HEK293 (cell line): ENCODE measurements at regions not wholly inside any gene's neighbourhood (a gene's known extent, or its start where the extent isn't known, plus 50 kb on each side); places are given as distances from the start of the nearest gene placed in this dataset.
"Not testable (repeated sequence)": the region's sequence is repeated elsewhere in the genome, so short reads cannot be mapped to it uniquely, and the experiment has no call there.

Experiments
- CTCF ChIA-PET: fragments of 350-600 bp; formaldehyde crosslinking; extraction: SDS; loops from one replicate; lab custom pipeline; 2021; ENCODE audit warnings: antibody characterized with exemption; lab: Yijun Ruan, JAX
- POLR2A ChIA-PET: fragments of 300-600 bp; formaldehyde crosslinking; extraction: SDS; loops from one replicate; lab custom pipeline; 2020; ENCODE audit warnings: antibody characterized with exemption, inconsistent platforms; lab: Yijun Ruan, JAX
- H3K27ac ChIP-seq: fragments of 200-500 bp; sonication (Bioruptor generic); 2 replicates; pipeline ENCODE4 v1.5.1; 2014; ENCODE audit warnings: low read depth, low read length, control low read depth, inconsistent platforms; ENCODE audit errors: extremely low read depth
- H3K36me3 ChIP-seq, 2 experiments: fragments of 200-500 bp in 1 of 2; sonication (Bioruptor generic) in 1 of 2; 1 replicate in 1 of 2; 2 replicates in 1 of 2; pipeline ENCODE4 v1.5.1; 2014 to 2017; ENCODE audit warnings: inconsistent platforms in 2 of 2, low read length in 2 of 2; ENCODE audit not compliant: control insufficient read depth in 2 of 2, insufficient read depth in 1 of 2
- H3K4me1 ChIP-seq: fragments of 200-500 bp; sonication (Bioruptor generic); 2 replicates; pipeline ENCODE4 v1.5.1; 2014; ENCODE audit warnings: mild to moderate bottlenecking, low read length, inconsistent platforms; ENCODE audit not compliant: control insufficient read depth, insufficient read depth
- H3K4me3 ChIP-seq: 2 replicates; pipeline ENCODE4 v1.5.1; 2011; ENCODE audit warnings: low read depth, mild to moderate bottlenecking, control low read depth, low read length, moderate library complexity
- H3K9me3 ChIP-seq: fragments of 200-500 bp; sonication (Bioruptor generic); 2 replicates; pipeline ENCODE4 v1.5.1; 2014; ENCODE audit warnings: low read depth, low read length, inconsistent platforms; ENCODE audit not compliant: control insufficient read depth, insufficient read depth
- HOXD13 ChIP-seq: sonication (generic); formaldehyde crosslinking; IDR thresholded peaks from 2 replicates; pipeline ENCODE4 v1.8.0; 2022; ENCODE audit warnings: missing genetic modification reagents, borderline replicate concordance
- KLF16 ChIP-seq: fragments of 450-650 bp; formaldehyde crosslinking; IDR thresholded peaks from 2 replicates; pipeline ENCODE4 v1.5.1; 2017; ENCODE audit warnings: missing biosample characterization, missing genetic modification characterization
- OVOL3 ChIP-seq: fragments of 450-650 bp; formaldehyde crosslinking; IDR thresholded peaks from 2 replicates; pipeline ENCODE4 v1.5.1; 2016; ENCODE audit warnings: missing biosample characterization, missing genetic modification characterization
- SCRT1 ChIP-seq: fragments of 450-650 bp; formaldehyde crosslinking; IDR thresholded peaks from 2 replicates; pipeline ENCODE4 v1.5.1; 2016; ENCODE audit warnings: missing biosample characterization, missing genetic modification characterization, borderline replicate concordance
- SETDB1 ChIP-seq: IDR thresholded peaks from one replicate; pipeline ENCODE4 v1.6.1; 2017; ENCODE audit warnings: mild to moderate bottlenecking, low read length, moderate library complexity, mixed read lengths; ENCODE audit not compliant: insufficient read length
- SP3 ChIP-seq: fragments of 450-650 bp; formaldehyde crosslinking; IDR thresholded peaks from 2 replicates; pipeline ENCODE4 v1.5.1; 2016; ENCODE audit warnings: missing biosample characterization, missing genetic modification characterization
- ZNF10 ChIP-seq: fragments of 450-650 bp; formaldehyde crosslinking; IDR thresholded peaks from 2 replicates; pipeline ENCODE4 v1.5.1; 2017; ENCODE audit warnings: missing biosample characterization, missing genetic modification characterization
- ZNF112 ChIP-seq: fragments of 450-650 bp; formaldehyde crosslinking; IDR thresholded peaks from 2 replicates; pipeline ENCODE4 v1.5.0; 2017; ENCODE audit warnings: missing biosample characterization, missing genetic modification characterization
- ZNF19 ChIP-seq: fragments of 450-650 bp; formaldehyde crosslinking; IDR thresholded peaks from 2 replicates; pipeline ENCODE4; 2016; ENCODE audit warnings: missing biosample characterization, missing genetic modification characterization, low read depth
- ZNF366 ChIP-seq: fragments of 450-650 bp; formaldehyde crosslinking; conservative IDR thresholded peaks from 2 replicates; pipeline ENCODE4 v1.5.1; 2016; ENCODE audit warnings: missing biosample characterization, missing genetic modification characterization
- ZNF48 ChIP-seq: fragments of 450-650 bp; formaldehyde crosslinking; IDR thresholded peaks from 2 replicates; pipeline ENCODE4 v1.5.1; 2016; ENCODE audit warnings: missing biosample characterization, missing genetic modification characterization
- ZNF510 ChIP-seq: fragments of 450-650 bp; formaldehyde crosslinking; IDR thresholded peaks from 2 replicates; pipeline ENCODE4 v1.5.1; 2018; ENCODE audit warnings: mild to moderate bottlenecking, missing genetic modification characterization, missing biosample characterization; ENCODE audit not compliant: insufficient replicate concordance
- ZNF530 ChIP-seq: fragments of 450-650 bp; formaldehyde crosslinking; IDR thresholded peaks from 2 replicates; pipeline ENCODE4 v1.5.1; 2016; ENCODE audit warnings: low read depth, missing biosample characterization, missing genetic modification characterization
- ZNF701 ChIP-seq: fragments of 450-650 bp; formaldehyde crosslinking; IDR thresholded peaks from 2 replicates; pipeline ENCODE4 v1.5.1; 2016; ENCODE audit warnings: missing biosample characterization, missing genetic modification characterization
- ZNF707 ChIP-seq: fragments of 450-650 bp; formaldehyde crosslinking; IDR thresholded peaks from 2 replicates; pipeline ENCODE4 v1.5.1; 2016; ENCODE audit warnings: missing biosample characterization, missing genetic modification characterization
- TF ChIP-seq, protein P1 (sequence below): fragments of 450-650 bp; formaldehyde crosslinking; IDR thresholded peaks from 2 replicates; pipeline ENCODE4 v1.5.1; 2017; ENCODE audit warnings: missing biosample characterization, missing genetic modification characterization
- TF ChIP-seq, protein P2 (sequence below): fragments of 450-650 bp; formaldehyde crosslinking; IDR thresholded peaks from 2 replicates; pipeline ENCODE4 v1.5.1; 2016; ENCODE audit warnings: missing biosample characterization, missing genetic modification characterization
- TF ChIP-seq, protein P3 (sequence below): fragments of 450-650 bp; formaldehyde crosslinking; IDR thresholded peaks from 2 replicates; pipeline ENCODE4 v1.5.1; 2016; ENCODE audit warnings: missing biosample characterization, missing genetic modification characterization

DNA sequence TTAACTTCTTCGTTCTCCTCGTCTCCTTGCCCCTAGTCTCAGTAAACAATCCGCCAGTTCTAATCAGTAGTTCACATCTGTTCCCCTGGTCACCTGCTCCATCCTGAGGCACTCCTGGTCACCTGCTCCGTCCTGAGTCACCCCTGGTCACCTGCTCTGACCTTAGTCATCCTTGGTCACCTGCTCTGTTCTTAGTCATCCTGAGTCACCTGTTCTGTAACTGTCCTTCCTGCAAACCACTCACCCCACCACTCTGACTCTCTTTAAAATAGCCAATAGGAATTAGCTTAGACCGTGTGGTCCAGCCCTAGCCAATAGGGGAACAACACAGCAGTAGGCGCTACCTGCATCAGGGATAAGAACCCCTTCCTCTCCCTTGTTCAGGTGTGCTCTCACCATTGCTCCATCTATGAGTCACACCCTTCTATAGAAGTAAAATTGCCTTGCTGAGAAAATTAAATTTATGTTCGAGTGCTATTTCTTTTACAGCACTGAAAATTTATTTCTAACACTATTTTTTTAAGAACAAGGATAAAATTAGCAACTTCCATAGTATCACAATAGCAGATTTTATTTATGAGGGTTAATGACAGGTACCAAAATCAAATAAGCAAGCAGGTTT is 237.6 kb upstream of the DIO3 start:
- H3K4me1 ChIP-seq, H3K27ac ChIP-seq, H3K9me3 ChIP-seq, CTCF ChIA-PET, H3K4me3 ChIP-seq, H3K36me3 ChIP-seq: not testable (repeated sequence)
- TF ChIP-seq ZNF366 (tag by site-specific recombination) (peak; percentile 41; the same call in 1 of the 2 replicates), SETDB1 (peak; percentile 95)
- TF ChIP-seq, all 188 proteins: peak for 2; not testable (repeated sequence) for 186
- POLR2A ChIA-PET = not testable (repeated sequence)

DNA sequence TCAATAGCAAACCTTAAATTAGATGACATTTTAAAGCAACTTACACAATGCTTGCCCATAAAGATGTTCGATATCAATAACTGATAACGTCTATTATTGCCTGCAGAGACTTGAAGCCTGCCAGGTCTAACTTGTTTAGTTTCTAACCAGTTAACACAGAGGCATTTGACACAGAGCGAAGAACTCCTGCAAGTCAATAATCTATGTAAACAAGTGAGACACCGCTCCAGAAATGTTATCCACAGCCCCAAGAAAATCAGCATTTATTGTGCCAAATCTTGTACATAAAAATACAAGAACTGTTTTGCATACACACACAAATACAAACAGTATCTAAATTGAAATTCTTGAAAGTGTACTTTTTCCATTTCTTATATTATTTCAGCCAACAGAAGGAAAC is 236.0 kb upstream of the DIO3 start:
- Histone ChIP-seq H3K36me3 (no peaks in the 10 kb centered on the region), H3K27ac (no peak overlapping the region)
- TF ChIP-seq ZNF530 (tag by site-specific recombination) (no peak), ZNF510 (tag by site-specific recombination) (no peak), SCRT1 (tag by site-specific recombination) (no peak), ZNF19 (tag by site-specific recombination) (no peak), ZNF10 (tag by site-specific recombination) (no peak), OVOL3 (tag by site-specific recombination) (no peak)
- TF ChIP-seq, protein P1, sequence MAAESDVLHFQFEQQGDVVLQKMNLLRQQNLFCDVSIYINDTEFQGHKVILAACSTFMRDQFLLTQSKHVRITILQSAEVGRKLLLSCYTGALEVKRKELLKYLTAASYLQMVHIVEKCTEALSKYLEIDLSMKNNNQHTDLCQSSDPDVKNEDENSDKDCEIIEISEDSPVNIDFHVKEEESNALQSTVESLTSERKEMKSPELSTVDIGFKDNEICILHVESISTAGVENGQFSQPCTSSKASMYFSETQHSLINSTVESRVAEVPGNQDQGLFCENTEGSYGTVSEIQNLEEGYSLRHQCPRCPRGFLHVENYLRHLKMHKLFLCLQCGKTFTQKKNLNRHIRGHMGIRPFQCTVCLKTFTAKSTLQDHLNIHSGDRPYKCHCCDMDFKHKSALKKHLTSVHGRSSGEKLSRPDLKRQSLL (tag by site-specific recombination) = no peak
- TF ChIP-seq, protein P2, sequence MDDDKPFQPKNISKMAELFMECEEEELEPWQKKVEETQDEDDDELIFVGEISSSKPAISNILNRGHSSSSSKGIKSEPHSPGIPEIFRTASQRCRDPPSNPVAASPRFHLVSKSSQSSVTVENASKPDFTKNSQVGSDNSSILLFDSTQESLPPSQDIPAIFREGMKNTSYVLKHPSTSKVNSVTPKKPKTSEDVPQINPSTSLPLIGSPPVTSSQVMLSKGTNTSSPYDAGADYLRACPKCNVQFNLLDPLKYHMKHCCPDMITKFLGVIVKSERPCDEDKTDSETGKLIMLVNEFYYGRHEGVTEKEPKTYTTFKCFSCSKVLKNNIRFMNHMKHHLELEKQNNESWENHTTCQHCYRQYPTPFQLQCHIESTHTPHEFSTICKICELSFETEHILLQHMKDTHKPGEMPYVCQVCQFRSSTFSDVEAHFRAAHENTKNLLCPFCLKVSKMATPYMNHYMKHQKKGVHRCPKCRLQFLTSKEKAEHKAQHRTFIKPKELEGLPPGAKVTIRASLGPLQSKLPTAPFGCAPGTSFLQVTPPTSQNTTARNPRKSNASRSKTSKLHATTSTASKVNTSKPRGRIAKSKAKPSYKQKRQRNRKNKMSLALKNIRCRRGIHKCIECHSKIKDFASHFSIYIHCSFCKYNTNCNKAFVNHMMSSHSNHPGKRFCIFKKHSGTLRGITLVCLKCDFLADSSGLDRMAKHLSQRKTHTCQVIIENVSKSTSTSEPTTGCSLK (tag by site-specific recombination) = no peak
- TF ChIP-seq, all 188 proteins: peak for 0
- Histone ChIP-seq H3K4me1 (no peaks in the 10 kb centered on the region), H3K4me3 (no peak overlapping the region), H3K9me3 (peaks cover 2% of the 10 kb centered on the region; the same call in 1 of the 2 replicates)
- ChIA-PET POLR2A (no interaction called here), CTCF (no interaction called here)

DNA sequence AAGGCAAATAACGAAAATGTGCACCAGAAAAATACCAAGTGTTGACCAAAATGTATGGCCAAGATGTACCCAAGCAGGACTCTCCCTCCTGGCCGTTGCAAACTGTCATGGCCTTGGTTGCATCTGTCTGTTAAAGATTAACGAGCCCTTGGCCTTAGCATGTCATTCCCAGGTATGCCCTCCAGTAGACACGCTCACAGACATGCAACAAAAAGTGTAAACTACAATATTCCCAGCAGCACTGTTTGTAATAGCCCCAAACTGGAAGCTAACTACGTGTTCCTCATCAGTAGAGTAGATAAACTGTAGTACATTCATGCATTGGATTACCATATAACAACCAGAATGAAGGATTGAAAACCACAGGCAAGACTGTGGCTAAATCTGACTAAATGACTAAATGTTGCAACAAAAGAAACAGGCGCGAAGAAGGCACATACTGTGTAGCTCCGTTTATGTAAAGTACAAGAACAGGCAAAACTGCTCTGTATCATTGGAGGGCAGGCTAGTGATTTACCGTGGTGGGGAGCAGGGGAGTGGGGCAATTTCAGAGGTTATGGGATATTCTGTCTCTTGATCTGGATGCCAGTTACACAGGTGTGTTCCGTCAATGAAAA is 232.8 kb upstream of the DIO3 start:
- Histone ChIP-seq H3K4me3 (no peak overlapping the region), H3K9me3 (peaks cover 2% of the 10 kb centered on the region; the same call in 1 of the 2 replicates), H3K4me1 (no peaks in the 10 kb centered on the region), H3K36me3 (no peaks in the 10 kb centered on the region), H3K27ac (no peak overlapping the region)
- TF ChIP-seq ZNF48 (tag by site-specific recombination) (no peak), SP3 (tag by site-specific recombination) (no peak), KLF16 (tag by site-specific recombination) (no peak), ZNF112 (tag by site-specific recombination) (no peak), ZNF707 (tag by site-specific recombination) (no peak), HOXD13 (CRISPR knock-in tag) (no peak), ZNF701 (no peak)
- TF ChIP-seq, protein P3, sequence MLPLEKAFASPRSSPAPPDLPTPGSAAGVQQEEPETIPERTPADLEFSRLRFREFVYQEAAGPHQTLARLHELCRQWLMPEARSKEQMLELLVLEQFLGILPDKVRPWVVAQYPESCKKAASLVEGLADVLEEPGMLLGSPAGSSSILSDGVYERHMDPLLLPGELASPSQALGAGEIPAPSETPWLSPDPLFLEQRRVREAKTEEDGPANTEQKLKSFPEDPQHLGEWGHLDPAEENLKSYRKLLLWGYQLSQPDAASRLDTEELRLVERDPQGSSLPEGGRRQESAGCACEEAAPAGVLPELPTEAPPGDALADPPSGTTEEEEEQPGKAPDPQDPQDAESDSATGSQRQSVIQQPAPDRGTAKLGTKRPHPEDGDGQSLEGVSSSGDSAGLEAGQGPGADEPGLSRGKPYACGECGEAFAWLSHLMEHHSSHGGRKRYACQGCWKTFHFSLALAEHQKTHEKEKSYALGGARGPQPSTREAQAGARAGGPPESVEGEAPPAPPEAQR (tag by site-specific recombination) = no peak
- ChIA-PET CTCF (interaction anchor here (0.5 to 0.6 kb wide), 2 partner anchors 594 to 1713 kb away, joined by 3 to 4 read pairs; no protein-coding TSS in a partner anchor), POLR2A (no interaction called here)
